ENCODE measurements at regions not wholly inside any gene's neighbourhood (a gene's known extent, or its start where the extent isn't known, plus 50 kb on each side); places are given as distances from the start of the nearest gene placed in this dataset.

GRCh38 chr20:61042506-61043385, 209.3 kb upstream of the CDH4 start:
- no peak for DNase-seq (ENCODE audit: low read depth in 2 of 2)

GRCh38 chr20:61043681-61044080, 208.4 kb upstream of the CDH4 start:
- no peak for DNase-seq (ENCODE audit: low read depth in 2 of 2)

GRCh38 chr20:61044499-61044898, 207.6 kb upstream of the CDH4 start:
- DNase-seq (ENCODE audit: low read depth in 2 of 2), result no peak

GRCh38 chr20:61045091-61045490, 207.0 kb upstream of the CDH4 start:
- no peak for DNase-seq (ENCODE audit: low read depth in 2 of 2)

- no peak for DNase-seq (ENCODE audit: low read depth in 2 of 2)
Observed at GRCh38 chr20:61045876-61046585, 206.0 kb upstream of the CDH4 start.

- no peak for DNase-seq (ENCODE audit: low read depth in 2 of 2)
Observed at GRCh38 chr20:61046721-61047351, 205.2 kb upstream of the CDH4 start.

GRCh38 chr20:61047515-61047914, 204.5 kb upstream of the CDH4 start:
- DNase-seq (ENCODE audit: low read depth in 2 of 2), result no peak

GRCh38 chr20:61048302-61048701, 203.8 kb upstream of the CDH4 start:
- DNase-seq (ENCODE audit: low read depth in 2 of 2), result no peak

- no peak for DNase-seq (ENCODE audit: low read depth in 2 of 2)
Observed at GRCh38 chr20:61049684-61050083, 202.4 kb upstream of the CDH4 start.

GRCh38 chr20:61050336-61050890, 201.6 kb upstream of the CDH4 start:
- DNase-seq (ENCODE audit: low read depth in 2 of 2), result no peak

- no peak for DNase-seq (ENCODE audit: low read depth in 2 of 2)
Observed at GRCh38 chr20:61052195-61052750, 199.8 kb upstream of the CDH4 start.

GRCh38 chr20:61052776-61053442, 199.2 kb upstream of the CDH4 start:
- no peak for DNase-seq (ENCODE audit: low read depth in 2 of 2)

- no peak for DNase-seq (ENCODE audit: low read depth in 2 of 2)
Observed at GRCh38 chr20:61053487-61053886, 198.6 kb upstream of the CDH4 start.

- DNase-seq (ENCODE audit: low read depth in 2 of 2), result no peak
Observed at GRCh38 chr20:61053889-61054288, 198.2 kb upstream of the CDH4 start.

GRCh38 chr20:61054411-61054810, 197.7 kb upstream of the CDH4 start:
- no peak for DNase-seq (ENCODE audit: low read depth in 2 of 2)

GRCh38 chr20:61055180-61056010, 196.7 kb upstream of the CDH4 start:
- DNase-seq (ENCODE audit: low read depth in 2 of 2), result no peak

GRCh38 chr20:61056116-61056515, 195.9 kb upstream of the CDH4 start:
- DNase-seq (ENCODE audit: low read depth in 2 of 2), result no peak

GRCh38 chr20:61056627-61057442, 195.2 kb upstream of the CDH4 start:
- DNase-seq (ENCODE audit: low read depth in 2 of 2), result no peak

GRCh38 chr20:61057443-61058121, 194.5 kb upstream of the CDH4 start:
- DNase-seq (ENCODE audit: low read depth in 2 of 2), result no peak
